ENCODE measurements at regions not wholly inside any gene's neighbourhood (a gene's known extent, or its start where the extent isn't known, plus 50 kb on each side); places are given as distances from the start of the nearest gene placed in this dataset.

GRCh38 chr14:45968037-45968436 lies 683.5 kb downstream of the RPL10L start:
- no peak for TF ChIP-seq POLR2AphosphoS5 (IDR thresholded peaks at IDR 0.05; ENCODE audit: low read depth)
- no peak for TF ChIP-seq CTCF (conservative IDR thresholded peaks at IDR 0.05; ENCODE audit: low read depth in 2 of 2)
- no peak for TF ChIP-seq ZNF462 (CRISPR knock-in tag; IDR thresholded peaks at IDR 0.05)
- TF ChIP-seq EZH2phosphoT487 (IDR thresholded peaks at IDR 0.05; ENCODE audit: unreplicated experiment): no peak
- no peak for TF ChIP-seq ETS1 (IDR thresholded peaks at IDR 0.05)
- no peak for TF ChIP-seq JUNB (IDR thresholded peaks at IDR 0.05; ENCODE audit: unreplicated experiment)
- TF ChIP-seq ZNF114 (CRISPR knock-in tag; IDR thresholded peaks at IDR 0.05): no peak
- TF ChIP-seq EZH2 (IDR thresholded peaks at IDR 0.05; ENCODE audit: low read depth, unreplicated experiment): no peak
- no peak for TF ChIP-seq REST (IDR thresholded peaks at IDR 0.05; ENCODE audit: unreplicated experiment)
- TF ChIP-seq NANOG (IDR thresholded peaks at IDR 0.05; ENCODE audit: borderline replicate concordance): no peak
- TF ChIP-seq STAT1 (IDR thresholded peaks at IDR 0.05; ENCODE audit: unreplicated experiment): no peak

All from GM23338 (cell line).